GM18517 (cell line): ENCODE measurements at regions not wholly inside any gene's neighbourhood (a gene's known extent, or its start where the extent isn't known, plus 50 kb on each side); places are given as distances from the start of the nearest gene placed in this dataset.
"Not testable (repeated sequence)": the region's sequence is repeated elsewhere in the genome, so short reads cannot be mapped to it uniquely, and the experiment has no call there.

ENCODE experiments used
- ATAC-seq: cut with Tn5 transposase; IDR thresholded peaks from one replicate; pipeline ENCODE4 v1.9.1; 2021; ENCODE audit warnings: mild to moderate bottlenecking, moderate library complexity; ENCODE audit not compliant: unreplicated experiment

GRCh38 chr13:66237411-66238062, 992.6 kb downstream of the PCDH9 start:
- no peak for ATAC-seq

DNA sequence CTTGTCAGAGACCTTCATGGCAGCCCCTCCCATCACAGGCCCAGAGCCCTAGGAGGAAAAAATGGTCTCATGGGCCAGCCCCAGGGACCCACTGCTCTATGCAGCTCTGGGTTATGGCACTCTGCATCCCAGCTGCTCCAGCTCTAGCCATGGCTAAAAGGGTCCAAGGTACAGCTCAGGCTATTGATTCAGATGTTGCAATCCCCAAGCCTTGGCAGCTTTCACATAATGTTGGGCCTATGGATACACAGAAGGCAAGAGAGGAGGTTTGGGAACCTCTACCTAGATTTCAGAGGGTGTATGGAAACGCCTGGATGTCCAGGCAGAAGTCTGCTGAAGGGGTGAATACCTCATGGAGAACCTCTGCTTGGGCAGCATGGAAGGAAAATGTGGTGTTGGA, 996.0 kb downstream of the PCDH9 start:
- no peak for ATAC-seq

- ATAC-seq: not testable (repeated sequence)
These were observed 998.2 kb downstream of the PCDH9 start for GRCh38 chr13:66231958-66232357.

DNA sequence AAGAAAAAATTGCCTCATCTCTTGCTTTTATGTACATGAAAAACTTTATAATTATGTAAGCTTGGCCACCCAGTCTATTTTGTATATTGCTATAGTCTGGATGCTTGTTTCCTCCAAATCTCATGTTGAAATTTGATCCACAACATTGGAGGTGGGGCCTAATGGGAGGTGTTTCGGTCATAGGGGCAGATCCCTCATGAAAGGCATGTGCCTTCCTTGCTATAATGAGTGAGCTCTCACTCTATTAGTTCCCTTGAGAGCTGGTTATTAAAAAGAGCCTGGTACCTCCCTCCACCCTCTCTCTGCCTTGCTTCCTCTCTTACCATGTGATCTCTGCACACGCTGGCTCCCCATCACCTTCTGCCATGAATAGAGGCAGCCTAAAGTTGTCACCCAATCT, 1005.1 kb downstream of the PCDH9 start:
- ATAC-seq: no peak

DNA sequence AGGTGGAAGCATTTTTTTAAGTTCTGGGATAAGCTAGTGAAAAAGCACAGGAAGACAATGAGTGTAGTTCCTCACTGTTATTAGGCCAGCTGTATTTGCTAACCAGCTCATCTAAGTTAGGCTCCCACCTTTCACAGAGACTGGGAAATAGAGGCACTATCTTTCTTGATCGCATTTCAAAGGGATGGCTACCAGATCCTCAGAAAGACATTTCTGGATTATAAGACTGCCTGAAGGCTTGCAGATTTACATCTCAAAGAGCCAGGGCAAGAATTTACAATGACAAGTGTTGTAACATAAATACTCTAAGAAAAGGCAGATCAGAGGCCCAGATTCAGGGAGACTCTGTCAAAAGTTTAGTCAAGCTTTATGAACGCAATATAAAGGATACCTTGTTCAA, 1005.5 kb downstream of the PCDH9 start:
- ATAC-seq: no peak

DNA sequence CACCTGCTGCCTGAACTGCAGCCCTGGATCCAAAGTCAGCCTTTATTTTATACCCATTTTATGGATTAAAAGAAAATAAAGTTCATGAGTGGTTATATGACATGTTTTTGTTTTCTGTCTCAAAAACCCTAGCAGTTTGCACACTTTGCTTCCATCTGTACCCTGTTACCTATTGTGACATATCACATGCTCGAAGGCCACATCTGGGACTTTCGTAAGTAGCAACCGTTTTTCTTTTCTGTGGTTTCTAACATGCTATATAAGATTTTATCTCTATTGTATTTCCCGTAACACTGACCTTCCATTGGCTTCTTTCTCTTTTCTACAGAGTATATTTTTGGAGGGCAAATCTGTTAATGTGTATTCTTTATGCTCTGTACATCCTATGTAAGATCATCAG, 1007.2 kb downstream of the PCDH9 start:
- peak; percentile 60 for ATAC-seq

GRCh38 chr13:66222127-66222526, 1008.0 kb downstream of the PCDH9 start:
- no peak for ATAC-seq

DNA sequence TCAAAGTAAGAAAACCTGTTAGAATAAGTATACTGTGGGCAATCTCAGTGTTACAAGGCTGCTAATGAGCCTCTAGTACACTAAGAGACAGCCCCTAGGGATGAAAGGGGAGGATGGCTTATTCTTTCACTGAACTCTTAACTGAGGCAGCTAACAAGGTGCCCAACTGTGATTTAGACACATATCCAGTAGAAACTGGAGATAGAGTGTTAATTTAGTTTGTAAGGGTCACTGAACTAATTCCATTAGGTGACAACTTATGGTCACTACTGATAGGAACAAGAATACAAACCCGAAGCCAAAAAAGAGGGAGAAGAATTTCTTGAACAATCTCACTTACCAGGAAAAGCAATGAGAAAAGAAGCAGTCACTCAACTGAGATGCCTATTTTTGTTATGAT, 1010.6 kb downstream of the PCDH9 start:
- no peak for ATAC-seq

- ATAC-seq: no peak
These were observed 1011.6 kb downstream of the PCDH9 start for GRCh38 chr13:66218583-66218982.

DNA sequence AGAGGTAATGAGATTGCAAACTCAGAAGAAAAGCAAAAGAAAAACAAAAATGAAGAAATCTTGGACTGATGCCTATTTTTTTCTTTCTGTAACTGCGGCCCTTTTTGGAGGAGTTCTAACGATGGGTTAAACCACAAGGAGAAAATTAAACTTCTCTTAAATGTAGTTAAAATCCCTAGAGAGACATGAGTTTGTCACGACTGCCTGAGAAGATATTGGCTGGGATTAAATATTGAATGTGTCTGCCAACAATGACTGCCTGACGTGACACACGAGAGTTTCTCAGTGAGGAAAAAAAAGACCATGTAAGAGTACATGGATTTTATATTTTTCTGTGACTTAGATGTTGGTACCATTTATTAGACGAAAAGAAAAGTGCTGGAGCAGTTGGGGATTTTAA, 1013.4 kb downstream of the PCDH9 start:
- no peak for ATAC-seq

DNA sequence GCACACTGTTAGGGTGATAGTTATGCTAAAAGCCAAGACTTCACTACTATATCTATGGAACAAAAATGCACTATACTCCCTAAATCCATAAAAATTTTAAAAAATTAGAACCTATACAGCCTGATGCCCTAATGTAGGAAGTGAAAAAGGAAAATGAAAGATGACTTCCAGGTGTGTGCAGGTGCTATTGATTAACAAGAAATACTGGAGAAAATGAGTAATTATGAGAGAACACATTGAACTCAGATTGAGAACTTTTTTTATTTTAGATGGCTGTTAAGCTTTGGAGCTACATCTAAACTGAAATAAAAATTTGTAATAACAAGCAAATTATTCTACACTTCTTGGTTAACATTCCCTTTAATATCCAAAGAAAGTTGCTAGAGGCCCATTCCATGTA, 1015.7 kb downstream of the PCDH9 start:
- peak; percentile 42 for ATAC-seq

DNA sequence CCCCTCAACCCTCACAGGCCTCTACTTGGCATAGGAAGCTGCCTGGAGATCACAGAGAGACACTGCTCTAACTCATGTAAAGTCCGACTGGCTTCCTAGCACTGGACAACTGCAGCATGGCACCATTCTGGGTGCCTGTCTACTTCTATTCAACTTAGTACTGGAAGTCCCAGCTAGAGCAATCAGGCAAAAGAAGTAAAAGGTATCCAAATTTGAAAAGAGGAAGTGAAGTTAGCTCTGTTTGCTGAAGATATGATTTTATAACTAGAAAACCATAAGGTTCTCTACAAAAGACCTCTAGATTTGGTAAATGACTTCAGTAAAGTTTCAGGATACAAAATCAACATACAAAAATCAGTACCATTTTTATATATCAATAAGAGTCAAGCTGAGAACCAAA, 1017.6 kb downstream of the PCDH9 start:
- peak; percentile 65 for ATAC-seq

DNA sequence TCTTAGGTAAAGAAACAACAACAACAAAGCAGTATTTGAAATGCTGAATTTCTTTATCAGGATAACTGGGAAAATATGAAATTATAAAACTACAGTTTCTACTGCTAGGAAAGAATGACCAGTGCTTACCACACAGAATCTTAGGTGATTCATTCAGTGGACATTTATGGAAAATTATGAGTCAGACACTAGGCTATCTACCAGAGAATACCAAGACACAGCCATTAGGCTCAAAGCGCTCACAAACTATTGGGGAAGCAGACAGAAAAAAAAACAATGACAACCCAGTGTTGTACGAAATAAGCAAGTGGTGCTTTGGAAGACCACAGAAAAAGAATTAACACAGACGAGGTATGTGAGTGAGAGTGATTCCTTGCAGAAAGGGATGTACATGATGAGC, 1019.5 kb downstream of the PCDH9 start:
- ATAC-seq: no peak

- ATAC-seq: no peak
These were observed 1021.5 kb downstream of the PCDH9 start for GRCh38 chr13:66208589-66208988.

- ATAC-seq: no peak
These were observed 1022.5 kb downstream of the PCDH9 start for GRCh38 chr13:66207610-66208009.

- ATAC-seq: no peak
These were observed 1024.3 kb downstream of the PCDH9 start for GRCh38 chr13:66205807-66206206.

DNA sequence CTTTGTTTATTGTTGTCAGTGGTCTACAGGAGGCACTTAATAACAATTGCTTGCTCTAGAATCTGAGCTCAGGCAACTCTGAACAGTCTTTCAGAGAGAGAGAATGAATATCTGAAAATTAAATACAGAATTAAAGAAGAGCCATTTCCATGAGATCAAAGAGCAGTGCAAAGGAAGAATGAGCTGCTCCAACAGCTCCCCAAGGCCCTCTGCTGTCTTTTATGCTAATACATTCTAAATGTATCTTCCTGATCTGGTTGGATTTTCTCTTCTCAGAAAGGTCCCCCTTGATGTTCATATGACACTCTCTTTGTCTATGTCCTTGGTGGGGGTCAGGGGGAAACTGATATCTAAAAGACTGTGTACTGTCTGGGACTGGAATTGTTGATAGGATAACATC, 1029.6 kb downstream of the PCDH9 start:
- no peak for ATAC-seq

DNA sequence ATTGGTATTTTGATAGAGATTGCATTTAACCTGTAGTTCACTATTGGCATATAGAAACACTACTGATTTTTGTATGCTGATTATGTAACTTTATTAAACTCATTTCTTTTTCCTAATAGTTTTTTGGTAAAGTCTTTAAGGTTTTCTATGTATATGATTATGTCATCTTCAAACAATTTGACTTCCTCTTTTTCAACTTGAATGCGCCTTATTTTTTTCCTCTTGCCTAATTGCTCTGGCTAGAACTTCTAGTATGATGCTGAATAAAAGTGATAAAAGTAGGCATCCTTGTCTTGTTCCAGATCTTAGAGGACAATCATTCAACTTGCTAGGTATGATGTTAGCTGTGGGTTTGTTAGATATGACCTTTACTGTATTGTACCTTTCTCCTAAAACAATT, 1034.9 kb downstream of the PCDH9 start:
- ATAC-seq: no peak

DNA sequence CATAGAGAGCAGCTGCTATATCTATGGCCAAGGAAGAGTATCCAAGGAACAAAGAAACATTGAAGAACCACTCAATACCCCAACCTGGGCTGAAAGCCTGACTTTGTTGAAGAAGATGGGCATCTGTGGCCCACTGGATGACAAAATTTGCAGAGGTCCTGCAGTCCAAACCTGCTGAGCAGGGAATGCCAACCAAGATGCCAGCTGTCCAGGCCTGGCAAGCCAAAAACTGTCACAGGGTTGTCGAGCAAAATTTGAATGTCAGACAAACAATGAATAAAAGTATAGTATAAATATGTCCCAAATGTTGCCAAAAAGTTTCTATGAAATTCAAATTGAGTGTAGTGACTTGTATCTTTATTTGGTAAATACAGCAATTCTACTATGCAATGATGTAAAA, 1040.2 kb downstream of the PCDH9 start:
- ATAC-seq: no peak

- no peak for ATAC-seq
These were observed 1049.3 kb downstream of the PCDH9 start for GRCh38 chr13:66180836-66181235.

- ATAC-seq: no peak
These were observed 1058.2 kb downstream of the PCDH9 start for GRCh38 chr13:66171920-66172319.

DNA sequence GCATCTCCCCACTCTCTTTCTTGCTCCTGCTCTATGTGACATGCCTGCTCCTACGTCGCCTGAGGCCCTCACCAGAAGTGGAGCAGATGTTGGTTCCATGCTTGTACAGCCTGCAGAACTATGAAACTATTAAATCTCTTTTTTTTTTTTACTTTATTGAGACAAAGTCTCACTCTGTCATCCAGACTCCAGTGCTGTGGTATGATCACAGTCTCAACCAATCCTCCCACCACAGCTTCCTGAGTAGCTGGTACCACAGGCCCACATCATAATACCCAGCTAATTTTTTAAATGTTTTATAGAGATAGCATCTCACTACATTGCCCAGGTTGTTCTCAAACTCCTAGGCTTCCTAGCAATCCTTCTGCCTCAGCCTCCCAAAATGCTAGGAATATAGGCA, 1067.7 kb downstream of the PCDH9 start:
- no peak for ATAC-seq

- peak; percentile 87 for ATAC-seq
These were observed 1070.6 kb downstream of the PCDH9 start for GRCh38 chr13:66159511-66159910.
